Trophoblast cell (in vitro differentiated cells and primary cell): ENCODE measurements at regions not wholly inside any gene's neighbourhood (a gene's known extent, or its start where the extent isn't known, plus 50 kb on each side); places are given as distances from the start of the nearest gene placed in this dataset.
"Not testable (repeated sequence)": the region's sequence is repeated elsewhere in the genome, so short reads cannot be mapped to it uniquely, and the experiment has no call there.

ENCODE experiments used
- DNase-seq, 2 donors: peaks; one replicate each; pipeline ENCODE4 v3.0.0-alpha.2; 2016
- H2AFZ ChIP-seq: 2 replicates; pipeline ENCODE4 v1.6.1; 2013; ENCODE audit warnings: low read length, moderate library complexity, mild to moderate bottlenecking; ENCODE audit not compliant: insufficient read depth, poor library complexity
- H2AK5ac ChIP-seq: 2 replicates; pipeline ENCODE4 v1.6.1; 2013; ENCODE audit warnings: mild to moderate bottlenecking, low read length
- H2BK120ac ChIP-seq: 2 replicates; pipeline ENCODE4 v1.6.1; 2013; ENCODE audit warnings: low read length, mild to moderate bottlenecking, moderate library complexity; ENCODE audit not compliant: insufficient read depth, poor library complexity
- H2BK12ac ChIP-seq: 2 replicates; pipeline ENCODE4 v1.6.1; 2013; ENCODE audit warnings: mild to moderate bottlenecking, low read length, moderate library complexity
- H2BK5ac ChIP-seq: 2 replicates; pipeline ENCODE4 v1.6.1; 2013; ENCODE audit warnings: low read length, low read depth, moderate library complexity, mild to moderate bottlenecking; ENCODE audit not compliant: poor library complexity
- H3K14ac ChIP-seq: 2 replicates; pipeline ENCODE4 v1.6.1; 2013; ENCODE audit warnings: mild to moderate bottlenecking, low read length
- H3K18ac ChIP-seq: 2 replicates; pipeline ENCODE4 v1.6.1; 2013; ENCODE audit warnings: mild to moderate bottlenecking, low read length
- H3K23ac ChIP-seq: 2 replicates; pipeline ENCODE4 v1.6.1; 2013; ENCODE audit warnings: low read length
- H3K27ac ChIP-seq: 2 replicates; pipeline ENCODE4 v1.5.1; 2013; ENCODE audit warnings: low read depth, mild to moderate bottlenecking, inconsistent platforms, low read length, moderate library complexity
- H3K27me3 ChIP-seq: 2 replicates; pipeline ENCODE4 v1.6.1; 2013; ENCODE audit warnings: inconsistent platforms, mild to moderate bottlenecking, low read length, moderate library complexity; ENCODE audit not compliant: insufficient read depth
- H3K36me3 ChIP-seq, 2 experiments: 1 replicate in 1 of 2; 2 replicates in 1 of 2; pipeline ENCODE4 v1.6.1; 2013; ENCODE audit warnings: low read length in 2 of 2, mild to moderate bottlenecking in 2 of 2, moderate library complexity in 1 of 2; ENCODE audit not compliant: insufficient read depth in 2 of 2, control insufficient read depth in 1 of 2
- H3K4ac ChIP-seq: 2 replicates; pipeline ENCODE4 v1.6.1; 2013; ENCODE audit warnings: low read depth, mild to moderate bottlenecking, low read length, moderate library complexity
- H3K4me1 ChIP-seq, 2 experiments: 1 replicate in 1 of 2; 2 replicates in 1 of 2; pipeline ENCODE4 v1.6.1; 2013; ENCODE audit warnings: low read length in 2 of 2, mild to moderate bottlenecking in 2 of 2, moderate library complexity in 1 of 2; ENCODE audit not compliant: insufficient read depth in 2 of 2, control insufficient read depth in 1 of 2
- H3K4me2 ChIP-seq: 2 replicates; pipeline ENCODE4 v1.6.1; 2013; ENCODE audit warnings: inconsistent platforms, mild to moderate bottlenecking, low read length, moderate library complexity
- H3K4me3 ChIP-seq: 2 replicates; pipeline ENCODE4 v1.5.1; 2013; ENCODE audit warnings: mild to moderate bottlenecking, low read depth, low read length, inconsistent platforms
- H3K79me1 ChIP-seq: one replicate; pipeline ENCODE4 v1.6.1; 2013; ENCODE audit warnings: low read length
- H3K79me2 ChIP-seq: 2 replicates; pipeline ENCODE4 v1.6.1; 2013; ENCODE audit warnings: low read length, mild to moderate bottlenecking; ENCODE audit not compliant: control insufficient read depth, insufficient read depth, poor library complexity
- H3K9ac ChIP-seq: 2 replicates; pipeline ENCODE4 v1.6.1; 2013; ENCODE audit warnings: mild to moderate bottlenecking, low read length
- H3K9me3 ChIP-seq: 2 replicates; pipeline ENCODE4 v1.6.1; 2013; ENCODE audit warnings: low read depth, mild to moderate bottlenecking, control low read depth, inconsistent platforms, low read length; ENCODE audit not compliant: insufficient read depth
- H4K12ac ChIP-seq: 2 replicates; pipeline ENCODE4 v1.6.1; 2013; ENCODE audit warnings: low read depth, mild to moderate bottlenecking, low read length, moderate library complexity
- H4K8ac ChIP-seq: 2 replicates; pipeline ENCODE4 v1.6.1; 2013; ENCODE audit warnings: low read depth, mild to moderate bottlenecking, low read length, moderate library complexity
- H4K91ac ChIP-seq: one replicate; pipeline ENCODE4 v1.6.1; 2013; ENCODE audit warnings: low read depth, mild to moderate bottlenecking, low read length, moderate library complexity
- WGBS: extraction: QIAGEN DNeasy Blood & Tissue Kit; methylation state at CpG from one replicate; pipeline ENCODE4 v1.1.7; 2013; ENCODE audit warnings: missing lambda C conversion rate; ENCODE audit not compliant: insufficient read length, insufficient coverage; ENCODE audit errors: extremely low coverage; 5-methylcytosine and 5-hydroxymethylcytosine counted together

- no peak overlapping the region for H2AK5ac ChIP-seq
- H3K9ac ChIP-seq: no peak overlapping the region
- H4K8ac ChIP-seq: no peak overlapping the region
- no peak overlapping the region for H3K14ac ChIP-seq
- no peaks in the 10 kb centered on the region for H3K4me1 ChIP-seq
- no CpG with 5 or more reads among the region's 5 CpGs for WGBS
- H3K36me3 ChIP-seq: no peaks in the 10 kb centered on the region
- H2BK5ac ChIP-seq: no peak overlapping the region
- no peak overlapping the region for H3K4ac ChIP-seq
- no peak overlapping the region for H2BK120ac ChIP-seq
- no peaks in the 10 kb centered on the region for H3K27me3 ChIP-seq
- H3K4me2 ChIP-seq: no peak overlapping the region
- H3K18ac ChIP-seq: no peak overlapping the region
- no peak for DNase-seq
- no peaks in the 10 kb centered on the region for H3K9me3 ChIP-seq
- H3K79me2 ChIP-seq: no peaks in the 10 kb centered on the region
- H4K91ac ChIP-seq: no peak overlapping the region
- no peak overlapping the region for H2BK12ac ChIP-seq
- H3K23ac ChIP-seq: no peak overlapping the region
- H3K79me1 ChIP-seq: no peaks in the 10 kb centered on the region
- H2AFZ ChIP-seq: no peak overlapping the region
- no peak overlapping the region for H3K27ac ChIP-seq
- no peak overlapping the region for H4K12ac ChIP-seq
- no peak overlapping the region for H3K4me3 ChIP-seq
Observed at GRCh38 chr13:24985107-24985506, 110.8 kb upstream of the PABPC3 start.

DNA sequence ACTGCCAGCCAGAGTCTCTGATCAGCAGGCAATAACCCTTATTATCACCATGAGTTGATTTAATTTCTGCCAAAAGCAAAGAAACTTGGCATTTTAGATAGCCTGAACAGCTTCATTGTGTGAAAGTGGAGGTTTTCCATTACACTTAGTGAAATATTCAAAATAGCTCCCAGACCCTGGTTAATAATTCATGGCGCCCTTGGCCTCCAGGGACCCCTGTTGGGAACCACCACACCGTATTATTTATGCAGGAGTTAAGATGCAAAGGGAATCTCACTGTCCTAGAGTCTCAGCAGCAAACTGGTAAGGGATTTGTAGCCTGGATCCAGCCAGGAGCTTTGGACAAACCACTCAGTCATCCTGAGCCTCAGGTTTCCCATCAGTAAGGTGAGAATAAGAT is 110.0 kb upstream of the PABPC3 start:
- H3K36me3 ChIP-seq: no peaks in the 10 kb centered on the region
- no peaks in the 10 kb centered on the region for H3K79me1 ChIP-seq
- H3K23ac ChIP-seq: no peak overlapping the region
- H3K4me1 ChIP-seq: no peaks in the 10 kb centered on the region
- no peak overlapping the region for H4K91ac ChIP-seq
- no peak overlapping the region for H4K12ac ChIP-seq
- no CpG with 5 or more reads among the region's 2 CpGs for WGBS
- H3K27me3 ChIP-seq: no peaks in the 10 kb centered on the region
- H2BK5ac ChIP-seq: no peak overlapping the region
- H3K9ac ChIP-seq: no peak overlapping the region
- H3K4me3 ChIP-seq: no peak overlapping the region
- H4K8ac ChIP-seq: no peak overlapping the region
- no peaks in the 10 kb centered on the region for H3K79me2 ChIP-seq
- H2BK120ac ChIP-seq: no peak overlapping the region
- H3K18ac ChIP-seq: no peak overlapping the region
- H3K14ac ChIP-seq: no peak overlapping the region
- no peak overlapping the region for H2AFZ ChIP-seq
- no peak overlapping the region for H2AK5ac ChIP-seq
- no peak overlapping the region for H3K4me2 ChIP-seq
- no peak overlapping the region for H3K27ac ChIP-seq
- DNase-seq: no peak
- H3K4ac ChIP-seq: no peak overlapping the region
- H3K9me3 ChIP-seq: no peaks in the 10 kb centered on the region
- no peak overlapping the region for H2BK12ac ChIP-seq

DNA sequence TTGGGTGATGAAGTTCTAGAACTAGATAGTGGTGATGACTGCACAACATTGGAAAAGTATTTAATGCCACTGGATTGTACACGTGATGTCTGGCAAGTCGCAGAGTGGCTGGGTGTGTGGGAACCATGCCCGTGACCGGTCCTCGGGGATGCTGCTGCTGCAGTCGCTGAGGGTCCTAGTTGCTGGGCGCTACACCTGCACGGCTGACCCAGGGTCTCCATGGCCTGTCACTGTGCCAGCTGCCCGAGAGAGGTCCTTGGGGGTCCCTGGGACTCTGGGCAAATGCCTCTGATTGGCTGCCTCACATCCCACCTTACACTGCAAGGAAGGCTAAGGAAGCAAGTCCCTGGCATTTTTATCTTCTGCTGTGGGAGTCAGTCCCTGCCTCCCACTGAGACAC is 109.1 kb upstream of the PABPC3 start:
- no peak overlapping the region for H2BK5ac ChIP-seq
- no peak overlapping the region for H4K12ac ChIP-seq
- H3K36me3 ChIP-seq: no peaks in the 10 kb centered on the region
- H3K4me2 ChIP-seq: no peak overlapping the region
- no peak overlapping the region for H2AK5ac ChIP-seq
- H3K79me2 ChIP-seq: no peaks in the 10 kb centered on the region
- H3K4ac ChIP-seq: no peak overlapping the region
- H3K18ac ChIP-seq: no peak overlapping the region
- H3K9ac ChIP-seq: no peak overlapping the region
- no peak overlapping the region for H3K4me3 ChIP-seq
- no peaks in the 10 kb centered on the region for H3K4me1 ChIP-seq
- WGBS: no CpG with 5 or more reads among the region's 9 CpGs
- no peak overlapping the region for H3K14ac ChIP-seq
- no peaks in the 10 kb centered on the region for H3K79me1 ChIP-seq
- H2AFZ ChIP-seq: no peak overlapping the region
- no peaks in the 10 kb centered on the region for H3K9me3 ChIP-seq
- no peak overlapping the region for H3K27ac ChIP-seq
- H4K8ac ChIP-seq: no peak overlapping the region
- H2BK12ac ChIP-seq: no peak overlapping the region
- no peak for DNase-seq
- no peak overlapping the region for H2BK120ac ChIP-seq
- H4K91ac ChIP-seq: no peak overlapping the region
- H3K27me3 ChIP-seq: no peaks in the 10 kb centered on the region
- no peak overlapping the region for H3K23ac ChIP-seq

GRCh38 chr13:24989959-24990358 is 106.0 kb upstream of the PABPC3 start:
- not testable (repeated sequence) for H3K4ac ChIP-seq, H4K91ac ChIP-seq, H4K12ac ChIP-seq, H3K4me2 ChIP-seq, H3K14ac ChIP-seq, H2AK5ac ChIP-seq, H3K79me2 ChIP-seq, H3K4me3 ChIP-seq, H2BK5ac ChIP-seq, H2BK120ac ChIP-seq, H3K9me3 ChIP-seq, DNase-seq, H3K23ac ChIP-seq, H3K4me1 ChIP-seq, H3K9ac ChIP-seq, H3K27me3 ChIP-seq, H3K36me3 ChIP-seq, H4K8ac ChIP-seq, H3K27ac ChIP-seq, H3K79me1 ChIP-seq, H2AFZ ChIP-seq, H2BK12ac ChIP-seq, H3K18ac ChIP-seq
- no CpG with 5 or more reads among the region's 6 CpGs for WGBS
